GM21526 (cell line): ENCODE measurements at regions not wholly inside any gene's neighbourhood (a gene's known extent, or its start where the extent isn't known, plus 50 kb on each side); places are given as distances from the start of the nearest gene placed in this dataset.

Experiments
- ATAC-seq: cut with Tn5 transposase; IDR thresholded peaks from one replicate; pipeline ENCODE4 v1.9.1; 2021; ENCODE audit warnings: moderate library complexity; ENCODE audit not compliant: unreplicated experiment, low FRiP score

GRCh38 chr4:107122736-107123135 is 86.6 kb upstream of the DKK2 start:
- no peak for ATAC-seq

DNA sequence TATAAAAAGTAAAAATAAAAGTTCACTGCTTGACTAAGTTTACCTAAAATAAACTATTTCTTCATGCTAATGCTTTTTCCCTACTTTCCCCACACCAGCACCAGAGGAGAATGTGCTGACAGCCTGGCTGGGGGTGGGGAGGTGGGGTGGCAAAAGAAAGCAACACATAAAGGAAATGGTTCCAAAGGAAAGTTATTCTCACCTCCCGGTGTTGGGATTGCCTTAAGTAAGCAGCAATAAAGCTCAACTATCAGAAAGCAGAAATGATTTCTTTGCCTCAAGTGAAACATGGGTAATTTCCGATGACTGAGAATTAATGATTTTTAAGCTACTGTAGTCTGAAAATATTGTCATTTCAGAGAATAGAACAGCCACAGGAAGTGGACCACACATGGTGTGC is 84.5 kb upstream of the DKK2 start:
- ATAC-seq: no peak

GRCh38 chr4:107117726-107118125 is 81.6 kb upstream of the DKK2 start:
- no peak for ATAC-seq

GRCh38 chr4:107115185-107115847 is 79.2 kb upstream of the DKK2 start:
- ATAC-seq: no peak

DNA sequence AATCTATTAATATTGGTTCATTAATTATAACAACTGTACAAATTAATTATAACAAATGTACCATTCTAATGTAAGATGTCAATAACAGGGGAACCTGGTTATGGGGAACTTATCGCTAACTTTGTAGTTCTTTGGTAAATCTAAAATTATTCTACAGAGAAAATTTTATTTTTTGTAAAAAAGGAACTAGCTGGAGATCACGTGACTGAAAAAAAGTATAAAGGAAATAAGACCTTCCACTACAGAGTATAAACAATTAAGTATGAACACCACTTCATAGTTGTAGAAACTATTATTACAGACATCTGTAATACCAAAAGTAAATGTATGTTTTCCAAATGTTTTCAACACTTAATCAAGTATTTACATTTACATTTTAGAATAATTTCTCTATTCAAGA is 77.9 kb upstream of the DKK2 start:
- no peak for ATAC-seq

DNA sequence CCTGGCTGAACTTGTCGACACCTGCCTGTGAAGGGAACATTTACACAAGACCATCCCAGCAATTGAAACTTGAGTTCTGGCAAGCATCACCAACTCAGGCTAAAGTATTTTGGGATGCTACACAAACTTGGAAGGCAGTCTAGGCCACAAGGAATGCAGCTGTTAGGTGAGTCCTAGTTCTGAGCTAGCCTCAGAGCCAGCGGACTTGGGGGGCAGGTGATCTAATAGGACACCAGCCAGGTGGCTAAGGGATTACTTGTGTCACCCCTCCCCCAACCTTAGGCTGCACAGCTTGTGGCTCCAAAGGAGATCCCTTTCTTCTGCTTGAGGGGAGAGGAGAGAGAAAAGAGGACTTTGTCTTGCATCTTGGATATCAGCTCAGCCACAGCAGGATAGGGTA is 62.3 kb upstream of the DKK2 start:
- ATAC-seq: no peak

DNA sequence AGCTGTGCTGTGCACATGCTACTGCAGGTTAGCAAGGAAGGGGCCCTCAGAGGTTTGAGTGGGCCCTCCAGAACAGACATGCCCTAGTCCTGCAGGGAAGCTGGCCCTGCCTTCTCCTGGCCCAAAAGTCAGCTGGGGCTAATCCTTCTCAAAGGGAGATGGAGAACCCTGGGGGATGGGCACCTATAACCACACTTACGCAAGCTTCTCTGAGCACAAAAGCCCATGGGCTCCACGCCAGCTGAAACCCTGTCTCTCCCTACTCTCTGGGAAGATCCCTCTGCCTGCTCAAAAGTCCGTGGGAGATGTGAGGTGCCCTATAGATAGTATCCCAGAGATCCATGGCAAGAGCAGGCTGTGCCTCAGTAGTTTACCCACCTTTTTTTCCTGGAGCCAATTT is 58.9 kb upstream of the DKK2 start:
- ATAC-seq: no peak

DNA sequence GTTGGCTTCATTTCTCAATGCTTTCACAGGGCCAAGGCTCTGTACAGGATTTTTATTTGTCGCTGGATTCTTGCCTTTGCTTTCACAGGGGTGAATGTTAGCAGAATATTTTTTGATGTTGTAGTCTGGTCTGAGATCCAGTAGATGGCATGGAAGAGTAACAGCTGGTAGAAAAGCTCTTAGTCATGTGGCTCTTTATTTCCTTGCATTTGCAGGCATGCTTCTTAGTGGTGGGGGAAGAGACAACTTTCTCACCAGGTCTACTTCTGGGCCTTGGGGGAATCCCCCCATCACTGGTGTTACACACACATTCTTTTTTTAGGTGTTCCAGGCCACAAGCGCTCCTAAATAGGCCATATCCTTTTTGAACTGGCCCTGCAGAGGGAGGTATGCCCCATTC is 58.2 kb upstream of the DKK2 start:
- no peak for ATAC-seq
